ENCODE measurements at regions not wholly inside any gene's neighbourhood (a gene's known extent, or its start where the extent isn't known, plus 50 kb on each side); places are given as distances from the start of the nearest gene placed in this dataset.
"Not testable (repeated sequence)": the region's sequence is repeated elsewhere in the genome, so short reads cannot be mapped to it uniquely, and the experiment has no call there.

DNA sequence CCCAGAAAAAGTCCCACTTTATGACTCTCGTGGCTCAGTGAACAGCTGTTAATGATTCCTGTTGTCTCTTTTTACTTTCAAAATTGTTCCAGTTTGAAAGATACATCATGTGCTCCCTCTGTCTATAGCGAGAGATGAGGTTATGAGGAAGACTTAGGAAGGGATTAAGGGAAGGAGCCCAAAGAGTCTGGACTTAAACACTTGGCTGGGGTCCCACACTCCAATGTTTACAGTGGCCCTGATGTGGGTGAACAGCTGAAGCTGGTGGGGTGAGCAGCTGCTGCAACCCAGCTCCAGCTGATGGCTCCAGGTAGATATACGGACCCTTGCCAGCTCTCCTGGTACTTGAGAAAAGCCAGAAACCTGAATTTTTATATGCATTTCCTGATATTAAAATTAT, 84.5 kb upstream of the PLET1 start:
- Mint-ChIP-seq H3K27me3 (no peaks in the 10 kb centered on the region), H3K9me3 (no peaks in the 10 kb centered on the region)

DNA sequence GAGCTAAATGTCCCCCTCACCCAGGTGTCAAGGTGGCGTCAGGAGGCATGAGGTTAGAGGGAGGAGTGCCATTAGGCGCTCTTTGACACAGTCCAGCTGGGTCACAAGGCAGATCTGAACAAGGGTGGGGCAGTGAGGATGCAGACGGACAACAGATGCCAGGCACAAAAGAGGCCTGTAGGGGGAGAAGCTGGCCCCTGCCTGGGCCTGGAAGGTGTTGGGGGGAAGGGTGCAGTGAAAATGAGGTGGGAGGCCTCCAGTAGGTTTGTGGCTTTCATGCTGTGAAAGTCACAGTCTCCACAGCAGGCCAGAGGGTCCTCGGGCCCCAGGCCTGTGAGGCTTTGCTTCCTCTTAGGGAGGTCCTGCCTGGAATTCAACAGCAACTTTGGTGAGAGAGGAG, 85.0 kb upstream of the PLET1 start:
- Mint-ChIP-seq H3K27me3 (no peaks in the 10 kb centered on the region), H3K36me3 (ENCODE audit: low read depth) (no peaks in the 10 kb centered on the region), H3K27ac (no peak overlapping the region), H3K9me3 (no peaks in the 10 kb centered on the region), H3K4me3 (no peak overlapping the region), H3K4me1 (no peaks in the 10 kb centered on the region)
- ATAC-seq (no peak), DNase-seq (no peak)

More for the DNA sequence above, 84.5 kb upstream of the PLET1 start:
- ATAC-seq (no peak), DNase-seq (no peak)
- Mint-ChIP-seq H3K4me3 (no peak overlapping the region), H3K27ac (no peak overlapping the region), H3K36me3 (ENCODE audit: low read depth) (no peaks in the 10 kb centered on the region), H3K4me1 (no peaks in the 10 kb centered on the region)

DNA sequence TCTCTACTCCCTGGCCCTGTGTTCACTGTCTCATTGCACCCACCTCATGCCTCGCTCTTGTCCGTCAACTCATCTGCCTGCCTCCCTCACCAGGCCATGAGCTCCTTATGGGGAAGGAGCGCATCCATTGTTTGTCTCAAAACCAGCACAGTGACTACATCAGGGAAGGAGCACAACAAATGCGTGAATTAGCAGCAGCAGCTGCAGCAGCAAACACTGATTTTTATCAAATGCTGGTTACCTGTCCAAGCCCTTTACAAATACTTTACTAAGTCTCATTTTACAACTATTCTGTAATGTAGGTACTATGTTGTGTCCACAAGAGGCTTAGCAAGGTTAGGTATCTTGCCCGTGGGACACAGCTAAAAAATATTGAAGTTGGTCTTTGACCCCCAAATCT, 85.9 kb upstream of the PLET1 start:
- ATAC-seq (no peak), DNase-seq (no peak)
- Mint-ChIP-seq H3K9me3 (no peaks in the 10 kb centered on the region), H3K4me1 (no peaks in the 10 kb centered on the region), H3K27me3 (no peaks in the 10 kb centered on the region), H3K4me3 (no peak overlapping the region), H3K36me3 (ENCODE audit: low read depth) (no peaks in the 10 kb centered on the region), H3K27ac (no peak overlapping the region)

DNA sequence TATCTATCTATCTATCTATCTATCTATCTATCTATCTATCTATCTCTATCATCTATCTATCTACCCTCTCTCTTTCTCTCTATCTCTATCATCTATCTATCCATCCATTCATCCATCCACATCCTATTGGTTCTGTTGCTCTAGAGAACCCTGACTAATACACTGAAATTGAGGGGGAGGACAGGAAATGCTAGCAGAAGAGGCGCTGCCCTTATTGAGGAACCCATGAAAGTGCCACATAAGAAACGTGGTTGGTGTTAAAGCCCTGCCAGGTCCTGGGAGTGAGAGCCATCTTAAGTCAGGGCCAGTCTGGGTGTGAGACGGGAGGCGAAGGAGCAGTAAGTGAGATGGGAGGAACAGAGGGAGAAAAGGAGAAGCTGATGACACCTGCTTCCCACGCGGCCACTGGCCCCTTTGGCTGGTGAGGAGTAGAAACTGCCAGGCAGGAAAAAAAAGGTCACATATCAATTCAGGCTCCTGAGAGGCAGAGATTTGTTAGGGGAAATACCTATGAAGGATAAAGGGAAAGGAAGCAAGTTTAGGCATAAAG, 87.9 kb upstream of the PLET1 start:
- ATAC-seq (no peak), DNase-seq (no peak)
- no peak overlapping the region for H3K27ac Mint-ChIP-seq
- H3K36me3 Mint-ChIP-seq (ENCODE audit: low read depth) = no peaks in the 10 kb centered on the region
- no peak overlapping the region for H3K4me3 Mint-ChIP-seq
- no peaks in the 10 kb centered on the region for H3K9me3 Mint-ChIP-seq
- H3K27me3 Mint-ChIP-seq = no peaks in the 10 kb centered on the region
- H3K4me1 Mint-ChIP-seq = no peaks in the 10 kb centered on the region

DNA sequence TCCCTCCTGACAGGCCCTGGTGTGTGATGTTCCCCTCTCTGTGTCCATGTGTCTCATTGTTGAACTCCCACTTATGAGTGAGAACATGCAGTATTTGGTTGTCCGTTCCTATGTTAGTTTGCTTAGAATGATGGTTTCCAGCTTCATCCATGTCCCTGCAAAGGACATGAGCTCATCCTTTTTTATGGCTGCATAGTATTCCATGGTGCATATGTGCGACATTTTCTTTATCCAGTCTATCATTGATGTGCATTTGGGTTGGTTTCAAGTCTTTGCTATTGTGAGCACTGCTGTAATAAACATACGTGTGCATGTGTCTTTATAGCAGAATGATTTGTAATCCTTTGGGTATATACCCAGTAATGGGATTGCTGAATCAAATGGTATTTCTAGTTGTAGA, 90.8 kb upstream of the PLET1 start:
- DNase-seq; H3K36me3 Mint-ChIP-seq (ENCODE audit: low read depth); H3K4me3 Mint-ChIP-seq; H3K4me1 Mint-ChIP-seq; ATAC-seq; H3K27ac Mint-ChIP-seq; H3K27me3 Mint-ChIP-seq; H3K9me3 Mint-ChIP-seq: not testable (repeated sequence)

DNA sequence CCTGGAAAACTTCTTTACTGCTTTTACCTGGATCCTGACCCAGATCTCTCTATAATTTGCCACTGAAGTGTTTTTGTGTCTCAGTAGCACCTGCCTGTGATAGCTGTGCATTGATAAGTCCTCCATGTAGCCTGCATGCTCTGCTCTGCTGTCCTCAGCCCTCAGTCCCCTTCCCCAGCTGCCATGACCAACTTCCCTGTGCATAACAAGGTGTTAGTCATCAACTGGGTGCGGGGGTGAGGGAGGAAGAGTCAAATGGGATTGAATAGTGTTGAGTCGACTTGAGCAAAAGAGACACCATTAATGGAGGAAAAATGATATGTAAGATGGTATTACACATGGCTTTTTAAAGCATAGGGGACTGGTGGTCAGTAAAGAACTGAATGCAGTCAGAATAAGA, 92.2 kb upstream of the PLET1 start:
- Mint-ChIP-seq H3K9me3 (no peaks in the 10 kb centered on the region), H3K36me3 (ENCODE audit: low read depth) (no peaks in the 10 kb centered on the region), H3K4me1 (no peaks in the 10 kb centered on the region), H3K27me3 (no peaks in the 10 kb centered on the region), H3K27ac (no peak overlapping the region), H3K4me3 (no peak overlapping the region)
- ATAC-seq (no peak), DNase-seq (no peak)

DNA sequence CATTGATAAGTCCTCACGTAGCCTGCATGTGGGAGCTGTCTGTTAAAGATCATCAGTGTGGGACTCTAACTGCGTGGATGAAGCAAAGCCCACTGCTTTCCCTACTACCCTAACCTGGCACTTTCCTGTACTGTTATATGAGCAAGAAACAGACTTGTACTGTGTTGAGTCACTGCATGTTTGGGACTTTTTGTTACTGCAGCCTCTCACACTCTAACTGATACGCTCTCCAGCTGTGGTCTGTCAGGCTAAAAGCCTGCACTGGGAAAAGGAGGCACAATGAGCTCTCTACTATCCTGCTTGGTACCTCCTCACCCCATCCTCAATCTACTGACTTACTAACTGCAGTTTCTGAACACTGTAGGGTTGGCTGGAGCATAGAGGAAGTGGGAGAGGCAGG, 93.7 kb upstream of the PLET1 start:
- ATAC-seq (no peak), DNase-seq (no peak)
- Mint-ChIP-seq H3K4me1 (no peaks in the 10 kb centered on the region), H3K9me3 (no peaks in the 10 kb centered on the region), H3K36me3 (ENCODE audit: low read depth) (no peaks in the 10 kb centered on the region), H3K27ac (no peak overlapping the region), H3K27me3 (no peaks in the 10 kb centered on the region), H3K4me3 (no peak overlapping the region)

DNA sequence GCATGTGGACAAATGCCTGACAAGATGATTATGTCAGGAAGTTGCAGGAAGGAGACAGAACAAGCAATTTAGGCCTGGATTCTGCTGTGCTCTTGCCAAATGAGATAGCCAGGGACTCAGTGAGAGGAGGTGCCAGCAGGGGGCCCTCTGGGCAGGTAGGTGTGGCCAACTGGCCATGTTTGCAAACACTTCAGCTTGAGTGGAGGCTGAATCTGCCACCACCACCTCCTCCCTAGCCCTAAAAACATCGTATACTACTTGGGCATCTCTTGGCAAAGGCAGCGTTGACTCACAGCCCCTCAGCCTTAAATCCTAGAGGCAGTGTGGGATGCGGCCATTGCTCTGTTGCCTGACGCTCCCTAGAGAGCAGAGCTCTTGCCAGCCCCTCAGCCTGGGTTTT, 95.1 kb upstream of the PLET1 start:
- H3K27me3 Mint-ChIP-seq = no peaks in the 10 kb centered on the region

DNA sequence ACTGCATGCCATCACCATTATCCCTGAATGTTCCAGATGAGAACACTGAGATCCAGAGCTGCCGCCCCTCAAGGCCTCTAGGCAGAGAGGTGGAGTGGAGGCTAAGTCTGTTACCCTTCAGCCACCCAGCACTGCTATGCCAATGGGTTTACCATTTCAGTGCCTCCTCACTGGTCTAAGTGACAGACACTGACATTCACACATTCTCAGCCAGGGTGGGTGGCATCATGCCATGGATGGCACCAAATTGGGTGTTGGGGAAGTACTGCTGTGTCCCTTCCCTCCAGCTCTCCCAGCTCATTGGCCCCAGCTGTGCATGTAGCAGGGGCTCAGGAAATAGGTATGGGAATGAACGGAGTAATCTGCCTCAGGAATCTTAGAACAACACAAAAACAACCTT, 96.8 kb upstream of the PLET1 start:
- Mint-ChIP-seq H3K27ac (no peak overlapping the region), H3K9me3 (no peaks in the 10 kb centered on the region), H3K4me1 (no peaks in the 10 kb centered on the region), H3K27me3 (no peaks in the 10 kb centered on the region), H3K36me3 (ENCODE audit: low read depth) (no peaks in the 10 kb centered on the region), H3K4me3 (no peak overlapping the region)
- ATAC-seq (no peak), DNase-seq (no peak)

More for the DNA sequence above, 95.1 kb upstream of the PLET1 start:
- ATAC-seq (peak; percentile 28), DNase-seq (no peak)
- Mint-ChIP-seq H3K9me3 (no peaks in the 10 kb centered on the region), H3K4me1 (no peaks in the 10 kb centered on the region), H3K36me3 (ENCODE audit: low read depth) (no peaks in the 10 kb centered on the region), H3K4me3 (no peak overlapping the region), H3K27ac (no peak overlapping the region)

DNA sequence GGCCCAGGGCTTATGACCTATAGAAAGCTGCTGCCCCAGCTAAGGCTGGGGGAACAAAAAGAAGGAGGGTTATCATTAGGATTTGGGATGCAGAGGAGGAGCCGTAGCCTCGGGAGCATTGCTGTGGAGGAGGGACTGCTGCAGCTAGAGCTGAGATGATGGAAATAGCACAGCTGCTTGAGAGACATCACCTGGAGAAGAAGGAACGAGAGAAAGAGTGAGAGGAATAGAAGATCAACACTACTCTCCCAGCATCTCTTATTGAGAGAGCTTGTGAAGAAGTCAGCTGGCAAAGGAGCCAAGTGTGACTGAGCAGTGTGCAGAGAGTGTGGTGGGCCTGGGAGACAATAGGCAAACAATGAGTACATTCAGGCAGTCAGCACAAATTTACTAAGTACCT, 100.7 kb upstream of the PLET1 start:
- no peaks in the 10 kb centered on the region for H3K9me3 Mint-ChIP-seq

DNA sequence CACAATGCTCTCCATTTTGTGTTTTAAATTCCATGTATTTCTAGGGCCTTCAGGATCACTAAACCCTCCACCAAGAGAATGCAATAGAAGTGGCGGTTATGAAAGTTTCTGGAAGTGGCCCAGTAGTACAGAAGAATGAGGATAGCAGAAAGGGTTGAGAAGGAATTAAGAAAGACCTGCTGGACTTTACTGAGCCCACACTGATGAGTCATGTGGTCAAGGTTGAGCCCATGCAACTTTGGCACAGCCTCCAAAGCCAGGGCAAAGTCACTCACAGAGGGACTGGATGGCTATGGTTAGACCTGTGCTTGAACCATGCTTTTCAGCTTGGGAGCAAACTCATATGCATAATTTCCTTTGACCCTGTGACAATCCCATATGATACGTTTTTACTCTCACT, 102.9 kb upstream of the PLET1 start:
- DNase-seq (no peak), ATAC-seq (no peak)
- H3K36me3 Mint-ChIP-seq (ENCODE audit: low read depth) = no peaks in the 10 kb centered on the region

More for the DNA sequence above, 100.7 kb upstream of the PLET1 start:
- ATAC-seq (no peak), DNase-seq (no peak)
- Mint-ChIP-seq H3K4me1 (no peaks in the 10 kb centered on the region), H3K27ac (peak overlapping the region; percentile 14), H3K27me3 (no peaks in the 10 kb centered on the region), H3K4me3 (no peak overlapping the region), H3K36me3 (ENCODE audit: low read depth) (no peaks in the 10 kb centered on the region)

DNA sequence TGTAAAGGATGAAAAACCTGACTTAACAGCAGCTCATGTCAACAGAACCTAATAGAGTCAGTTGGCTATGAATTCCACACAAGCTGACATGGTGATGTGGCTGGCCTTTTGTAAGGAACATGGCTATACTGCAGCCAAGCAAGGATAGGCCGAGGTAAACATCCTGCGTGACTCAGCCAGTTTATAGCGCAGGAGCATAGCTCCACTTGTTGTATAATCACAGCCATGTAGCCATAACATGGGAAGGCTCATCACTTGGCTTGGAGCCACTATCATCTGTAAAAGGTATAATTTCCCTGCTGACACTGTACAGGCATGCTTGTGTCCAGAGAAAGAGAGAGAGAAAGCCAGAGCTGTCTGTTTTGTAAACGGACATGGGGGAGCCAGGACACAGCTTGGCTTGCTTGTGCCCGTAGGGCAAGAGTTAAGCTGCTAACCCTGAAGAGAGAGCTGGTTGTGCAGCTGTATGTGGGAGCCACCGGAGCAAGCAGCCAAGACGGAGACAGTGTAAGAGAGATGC, 104.4 kb upstream of the PLET1 start:
- no peak for DNase-seq
- Mint-ChIP-seq H3K27ac (no peak overlapping the region), H3K27me3 (no peaks in the 10 kb centered on the region), H3K9me3 (no peaks in the 10 kb centered on the region), H3K4me3 (no peak overlapping the region), H3K36me3 (ENCODE audit: low read depth) (no peaks in the 10 kb centered on the region), H3K4me1 (no peaks in the 10 kb centered on the region)
- no peak for ATAC-seq

More for the DNA sequence above, 102.9 kb upstream of the PLET1 start:
- H3K4me1 Mint-ChIP-seq = no peaks in the 10 kb centered on the region
- H3K9me3 Mint-ChIP-seq = no peaks in the 10 kb centered on the region
- H3K4me3 Mint-ChIP-seq = no peak overlapping the region
- no peaks in the 10 kb centered on the region for H3K27me3 Mint-ChIP-seq
- H3K27ac Mint-ChIP-seq = no peak overlapping the region

DNA sequence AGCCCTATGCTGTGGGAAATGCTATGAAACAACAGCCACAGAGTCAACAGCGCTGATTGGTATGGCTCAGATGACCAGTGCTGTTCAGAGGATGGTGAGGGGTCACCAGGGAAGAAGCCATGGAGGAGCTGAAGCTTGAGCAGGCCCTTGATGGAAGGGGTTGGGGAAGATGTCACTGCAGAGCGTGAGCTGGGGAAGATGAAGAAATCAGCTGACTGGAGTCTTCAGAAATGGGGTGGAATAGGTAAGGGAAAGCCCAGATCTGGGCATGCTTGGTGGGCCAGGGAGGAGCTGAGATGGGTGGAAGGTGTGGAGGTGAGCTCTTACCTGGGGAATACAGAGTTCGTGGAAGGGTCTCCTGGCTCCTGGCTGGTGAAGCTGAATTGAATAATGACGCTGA, 105.4 kb upstream of the PLET1 start:
- Mint-ChIP-seq H3K4me3 (no peak overlapping the region), H3K9me3 (no peaks in the 10 kb centered on the region), H3K36me3 (ENCODE audit: low read depth) (no peaks in the 10 kb centered on the region), H3K27ac (no peak overlapping the region), H3K4me1 (no peaks in the 10 kb centered on the region), H3K27me3 (no peaks in the 10 kb centered on the region)
- no peak for DNase-seq
- no peak for ATAC-seq

DNA sequence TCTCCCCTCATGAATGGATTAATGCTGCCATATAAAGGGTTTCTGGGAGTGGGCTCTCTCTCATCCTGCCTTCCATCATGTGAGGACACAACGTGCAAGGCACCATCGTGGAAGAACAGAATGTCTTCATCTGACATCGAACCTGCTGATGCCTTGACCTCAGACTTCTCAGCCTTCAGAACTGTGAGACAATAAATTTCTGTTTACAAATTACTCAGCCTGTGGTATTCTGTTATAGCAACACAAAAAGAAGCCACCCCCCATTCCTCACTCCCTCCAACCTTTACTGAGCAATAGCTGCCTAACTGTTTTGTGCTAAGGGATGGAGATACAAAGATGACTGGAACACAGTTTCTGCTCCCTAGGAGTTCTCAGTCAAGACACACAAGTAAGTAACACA, 106.1 kb upstream of the PLET1 start:
- ATAC-seq (no peak), DNase-seq (no peak)
- Mint-ChIP-seq H3K9me3 (no peaks in the 10 kb centered on the region), H3K27me3 (no peaks in the 10 kb centered on the region), H3K36me3 (ENCODE audit: low read depth) (no peaks in the 10 kb centered on the region), H3K4me3 (no peak overlapping the region), H3K27ac (no peak overlapping the region), H3K4me1 (no peaks in the 10 kb centered on the region)

DNA sequence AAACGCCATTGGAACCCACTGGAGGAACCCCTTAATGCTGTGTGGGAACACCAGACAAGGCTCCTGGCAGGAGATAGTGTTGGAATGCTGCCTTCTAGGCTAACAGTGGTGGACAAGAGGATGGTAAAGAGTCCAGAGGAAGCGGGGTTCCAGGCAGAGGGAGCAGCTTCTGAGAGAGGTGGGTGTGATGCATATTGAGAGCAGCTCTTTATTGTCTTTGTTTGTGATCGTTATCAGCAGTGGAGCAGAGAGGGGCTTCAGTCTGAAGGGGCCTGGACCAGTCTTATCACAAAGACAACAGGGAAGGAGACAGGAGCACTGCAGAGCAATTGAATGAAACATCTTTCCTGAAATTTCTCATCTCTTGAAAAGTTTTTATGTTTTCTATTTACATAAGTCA, 106.8 kb upstream of the PLET1 start:
- H3K27me3 Mint-ChIP-seq = no peaks in the 10 kb centered on the region
- no peaks in the 10 kb centered on the region for H3K9me3 Mint-ChIP-seq
- H3K36me3 Mint-ChIP-seq (ENCODE audit: low read depth) = no peaks in the 10 kb centered on the region
- no peak for DNase-seq
- H3K27ac Mint-ChIP-seq = no peak overlapping the region
- no peaks in the 10 kb centered on the region for H3K4me1 Mint-ChIP-seq
- no peak for ATAC-seq
- H3K4me3 Mint-ChIP-seq = no peak overlapping the region

DNA sequence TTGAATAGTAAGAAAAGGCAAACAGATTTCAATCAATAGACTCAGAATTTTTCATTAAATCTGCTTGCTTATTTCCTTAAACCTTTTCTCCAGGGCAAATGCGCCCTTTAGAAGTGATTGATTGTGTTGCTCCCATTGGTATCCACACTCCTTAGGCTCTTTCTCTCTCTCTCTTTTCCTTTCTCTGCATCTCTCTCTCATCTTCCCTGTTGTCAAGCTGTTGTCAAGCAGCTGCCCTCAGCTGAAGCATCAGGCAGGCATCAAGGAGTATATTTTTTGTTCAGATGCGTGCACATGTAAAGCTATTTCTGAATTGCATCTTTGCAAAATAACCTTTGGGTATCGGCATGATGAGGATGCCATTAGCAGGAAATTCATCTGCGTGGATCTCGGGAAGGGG, 107.2 kb upstream of the PLET1 start:
- H3K4me3 Mint-ChIP-seq = no peak overlapping the region
- H3K9me3 Mint-ChIP-seq = peaks cover 2% of the 10 kb centered on the region
- H3K27ac Mint-ChIP-seq = no peak overlapping the region
- ATAC-seq (no peak), DNase-seq (no peak)
- no peaks in the 10 kb centered on the region for H3K27me3 Mint-ChIP-seq
- H3K36me3 Mint-ChIP-seq (ENCODE audit: low read depth) = no peaks in the 10 kb centered on the region
- H3K4me1 Mint-ChIP-seq = no peaks in the 10 kb centered on the region

Measured in activated naive CD8-positive, alpha-beta T cell treated with anti-CD3 and anti-CD28 coated beads, Interleukin-2, amount 50 U/mL, for 24 hours (primary cell).